PC-9 (cell line): ENCODE measurements at regions not wholly inside any gene's neighbourhood (a gene's known extent, or its start where the extent isn't known, plus 50 kb on each side); places are given as distances from the start of the nearest gene placed in this dataset.

Experiments used
- BruUV-seq: library from RNA; stranded (reverse); fragments of 400-500 nt; replicated peaks from 2 replicates; lab custom pipeline; 2021; lab: Mats Ljungman, UMichigan
- CTCF ChIA-PET: fragments of 300-600 bp; sonication (Branson Sonifier 250); formaldehyde crosslinking; loops from one replicate; lab custom pipeline; 2022; ENCODE audit warnings: antibody characterized with exemption; lab: Charles Lee
- POLR2A ChIA-PET: fragments of 300-600 bp; sonication (Branson Sonifier 250); formaldehyde crosslinking; loops from one replicate; lab custom pipeline; 2022; ENCODE audit warnings: antibody characterized with exemption; ENCODE audit not compliant: unreplicated experiment; lab: Charles Lee
- DNase-seq, 2 experiments: peaks; one replicate each; pipeline versions ENCODE4 v3.0.0 to v3.0.0-alpha.2; 2015 to 2022; ENCODE audit warnings: mixed read lengths in 1 of 2
- H2AFZ ChIP-seq: fragments of 200-600 bp; sonication (generic); 2 replicates; pipeline ENCODE4 v1.8.1; 2017; ENCODE audit warnings: antibody characterized with exemption
- H3F3A ChIP-seq: fragments of 200-600 bp; sonication (generic); 2 replicates; pipeline ENCODE4 v1.8.1; 2017; ENCODE audit warnings: antibody characterized with exemption, mild to moderate bottlenecking, low read depth; ENCODE audit not compliant: insufficient read depth
- H3K27ac ChIP-seq: fragments of 200-600 bp; sonication (generic); 2 replicates; pipeline ENCODE4 v1.6.1; 2016; ENCODE audit warnings: mixed run types
- H3K27me3 ChIP-seq: fragments of 200-600 bp; sonication (generic); 2 replicates; pipeline ENCODE4 v1.6.1; 2016; ENCODE audit warnings: low read depth, mixed run types; ENCODE audit not compliant: insufficient read depth
- H3K36me3 ChIP-seq: fragments of 200-600 bp; sonication (generic); 2 replicates; pipeline ENCODE4 v1.6.1; 2016; ENCODE audit warnings: low read depth, mixed run types
- H3K4me1 ChIP-seq: fragments of 200-600 bp; sonication (generic); replicated peaks from 2 replicates; pipeline ENCODE4 v1.6.1; 2016; ENCODE audit warnings: mixed run types; ENCODE audit not compliant: insufficient read depth
- H3K4me2 ChIP-seq: fragments of 200-600 bp; sonication (generic); 2 replicates; pipeline ENCODE4 v1.6.1; 2017; ENCODE audit warnings: mixed run types
- H3K4me3 ChIP-seq: fragments of 200-600 bp; sonication (generic); 2 replicates; pipeline ENCODE4 v1.6.1; 2016; ENCODE audit warnings: mixed run types
- H3K79me2 ChIP-seq: fragments of 200-600 bp; sonication (generic); 2 replicates; pipeline ENCODE4 v1.6.1; 2017; ENCODE audit warnings: low read depth, mixed run types
- H3K9me2 ChIP-seq: fragments of 200-600 bp; sonication (generic); 2 replicates; pipeline ENCODE4 v1.8.1; 2017; ENCODE audit warnings: mild to moderate bottlenecking; ENCODE audit not compliant: insufficient read depth
- H3K9me3 ChIP-seq: fragments of 200-600 bp; sonication (generic); 2 replicates; pipeline ENCODE4 v1.8.1; 2016; ENCODE audit warnings: low read depth; ENCODE audit not compliant: insufficient read depth
- H4K20me1 ChIP-seq: fragments of 200-600 bp; sonication (generic); 2 replicates; pipeline ENCODE4 v1.8.1; 2017; ENCODE audit not compliant: insufficient read depth
- CTCF ChIP-seq: fragments of 200-600 bp; sonication (generic); conservative IDR thresholded peaks from 2 replicates; pipeline ENCODE4 v1.6.1; 2017; ENCODE audit warnings: mixed run types, antibody characterized with exemption, mild to moderate bottlenecking, moderate library complexity
- EZH2 ChIP-seq: fragments of 200-600 bp; sonication (generic); IDR thresholded peaks from 2 replicates; pipeline ENCODE4 v1.8.0; 2017; ENCODE audit warnings: antibody characterized with exemption, low read depth
- intact Hi-C: fragments of 100-400 bp; cut with micrococcal nuclease; formaldehyde crosslinking; loops from one replicate; pipeline ENCODE4 v1.10.0; 2022; ENCODE audit not compliant: unreplicated experiment

GRCh38 chr18:78882585-78882984, 97.0 kb upstream of the SALL3 start:
- Histone ChIP-seq H3K36me3 (no peaks in the 10 kb centered on the region), H3K4me3 (no peak overlapping the region), H3K9me3 (no peaks in the 10 kb centered on the region), H3K9me2 (no peaks in the 10 kb centered on the region), H3K27ac (no peak overlapping the region), H3K4me1 (no peaks in the 10 kb centered on the region), H3K4me2 (no peak overlapping the region), H2AFZ (no peak overlapping the region), H3K27me3 (peaks cover 17% of the 10 kb centered on the region), H3F3A (no peaks in the 10 kb centered on the region), H3K79me2 (no peaks in the 10 kb centered on the region), H4K20me1 (no peaks in the 10 kb centered on the region)
- DNase-seq: no peak
- no TSS peak for BruUV-seq
- intact Hi-C loops: no loop called here
- ChIA-PET POLR2A (no interaction called here), CTCF (no interaction called here)
- TF ChIP-seq EZH2 (no peak), CTCF (no peak)

- H3K4me3 ChIP-seq: no peak overlapping the region
- no peak for TF ChIP-seq EZH2
- TF ChIP-seq CTCF: no peak
- CTCF ChIA-PET: interaction anchor here (0.6 kb wide), 1 partner anchor 307 kb away, joined by 5 read pairs; no protein-coding TSS in a partner anchor
Measured at GRCh38 chr18:78883501-78883900, 96.1 kb upstream of the SALL3 start.

GRCh38 chr18:78884502-78884901, 95.1 kb upstream of the SALL3 start:
- CTCF ChIA-PET: no interaction called here
- no peaks in the 10 kb centered on the region for H3K9me2 ChIP-seq
- POLR2A ChIA-PET: no interaction called here
- TF ChIP-seq CTCF (no peak), EZH2 (no peak)
- intact Hi-C loops: no loop called here
- H2AFZ ChIP-seq: no peak overlapping the region
- H3K4me2 ChIP-seq: no peak overlapping the region
- H3F3A ChIP-seq: no peaks in the 10 kb centered on the region
- no peaks in the 10 kb centered on the region for H3K4me1 ChIP-seq
- BruUV-seq: no TSS peak
- no peaks in the 10 kb centered on the region for H4K20me1 ChIP-seq
- H3K4me3 ChIP-seq: no peak overlapping the region
- H3K36me3 ChIP-seq: no peaks in the 10 kb centered on the region
- no peak overlapping the region for H3K27ac ChIP-seq
- no peak for DNase-seq
- H3K9me3 ChIP-seq: no peaks in the 10 kb centered on the region
- H3K79me2 ChIP-seq: no peaks in the 10 kb centered on the region
- peaks cover 3% of the 10 kb centered on the region; the same call in 1 of the 2 replicates for H3K27me3 ChIP-seq

More at GRCh38 chr18:78883501-78883900, 96.1 kb upstream of the SALL3 start:
- Histone ChIP-seq H3F3A (no peaks in the 10 kb centered on the region), H3K27ac (no peak overlapping the region), H4K20me1 (no peaks in the 10 kb centered on the region), H2AFZ (no peak overlapping the region), H3K4me2 (no peak overlapping the region), H3K9me2 (no peaks in the 10 kb centered on the region), H3K36me3 (no peaks in the 10 kb centered on the region), H3K9me3 (no peaks in the 10 kb centered on the region), H3K27me3 (peaks cover 8% of the 10 kb centered on the region; the same call in 1 of the 2 replicates), H3K79me2 (no peaks in the 10 kb centered on the region), H3K4me1 (no peaks in the 10 kb centered on the region)
- no peak for DNase-seq
- POLR2A ChIA-PET: no interaction called here
- no TSS peak for BruUV-seq
- intact Hi-C loops: no loop called here
